NCI-H774 (cell line): ENCODE measurements at regions not wholly inside any gene's neighbourhood (a gene's known extent, or its start where the extent isn't known, plus 50 kb on each side); places are given as distances from the start of the nearest gene placed in this dataset.

Experiments used
- DNase-seq: peaks from one replicate; lab custom pipeline; 2025; lab: John Stamatoyannopoulos, UW

DNA sequence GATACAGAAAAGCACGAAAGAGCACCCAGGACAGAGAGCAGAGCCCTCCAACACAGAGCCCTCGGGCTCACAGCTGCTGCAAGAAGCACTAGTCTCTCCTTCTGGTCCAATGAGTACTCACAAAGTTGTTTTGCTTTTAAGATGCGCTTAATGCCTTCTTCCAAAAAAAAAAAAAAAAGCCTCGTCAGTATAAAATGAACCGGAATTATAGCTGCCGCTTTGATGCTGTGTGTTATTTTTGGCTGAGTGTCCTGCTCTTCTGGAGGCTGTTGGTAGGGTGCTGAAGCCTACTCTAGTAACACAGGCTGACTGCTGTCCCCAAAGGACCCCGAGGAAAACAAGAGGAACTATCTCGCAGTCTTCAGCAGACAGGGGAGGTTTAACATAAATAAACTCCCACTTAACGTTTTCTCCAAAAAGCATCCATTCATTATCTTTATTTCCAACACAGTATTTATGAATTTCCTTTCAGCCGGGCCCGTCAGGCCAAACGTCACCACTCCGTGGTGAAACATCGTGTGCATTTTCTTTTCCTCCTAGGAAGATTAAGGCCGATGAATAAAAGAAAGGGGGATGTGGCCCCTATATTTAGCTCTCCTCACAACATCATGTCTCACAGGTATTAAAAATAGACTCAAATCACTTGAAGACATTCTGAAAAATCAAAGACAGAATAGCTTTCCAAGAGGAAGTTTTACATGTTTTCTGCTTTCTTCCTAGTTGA is 213.7 kb upstream of the PPARGC1A start:
- DNase-seq: no peak

DNA sequence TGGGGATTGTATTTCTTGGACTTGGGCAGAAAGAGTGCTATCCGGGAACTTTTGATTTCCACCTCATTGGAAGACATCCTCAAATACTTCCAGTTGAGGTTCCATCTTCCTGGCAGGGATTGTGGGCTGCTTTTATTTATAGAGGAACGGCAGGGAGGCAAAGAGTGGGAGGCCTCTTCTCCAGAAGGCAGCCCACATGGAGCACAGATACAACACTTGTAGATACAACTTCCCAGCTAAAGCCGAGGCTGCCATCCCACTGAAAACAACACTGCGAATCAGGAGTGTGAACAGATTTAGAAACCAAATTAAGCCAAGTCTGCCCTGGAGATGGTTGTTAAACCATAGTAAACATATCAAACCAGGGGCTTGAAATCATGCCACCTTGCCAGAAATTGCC is 212.8 kb upstream of the PPARGC1A start:
- DNase-seq: no peak

DNA sequence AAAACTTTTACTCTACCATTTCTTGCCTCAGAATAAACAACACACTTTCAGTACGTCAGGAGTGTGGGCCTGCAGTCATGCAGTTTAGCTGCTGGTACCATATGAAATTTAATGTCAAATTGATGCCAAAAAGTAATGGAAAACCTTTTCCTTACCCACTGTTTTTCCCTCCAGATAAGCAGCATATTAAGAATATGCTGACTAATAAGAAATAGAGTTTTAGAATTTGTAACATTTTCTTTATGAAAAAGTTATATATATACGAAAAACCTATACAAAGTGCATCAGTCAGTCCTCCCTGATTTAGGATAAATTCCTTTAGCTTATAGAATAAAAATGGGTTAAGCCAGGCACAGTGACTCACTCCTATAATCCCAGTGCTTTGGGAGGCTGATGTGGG is 206.8 kb upstream of the PPARGC1A start:
- DNase-seq: no peak

DNA sequence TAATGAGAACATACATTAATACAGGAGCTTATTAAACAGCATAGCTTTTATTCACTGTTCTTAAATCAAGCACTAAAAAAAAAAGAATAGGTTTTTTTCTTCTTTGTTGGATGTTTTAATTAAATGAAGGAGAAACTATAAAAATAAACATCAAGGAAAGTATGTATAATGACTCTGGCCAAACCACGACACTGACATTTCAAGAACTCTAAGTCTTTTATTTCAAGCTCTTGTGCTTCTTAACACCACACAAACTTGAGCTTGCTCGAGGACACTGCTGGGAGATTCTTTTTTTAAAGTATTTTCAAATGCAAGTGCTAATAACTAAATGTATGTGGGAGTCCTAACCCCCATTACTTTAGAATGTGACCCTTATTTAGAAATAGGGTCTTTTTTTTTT is 204.9 kb upstream of the PPARGC1A start:
- no peak for DNase-seq

DNA sequence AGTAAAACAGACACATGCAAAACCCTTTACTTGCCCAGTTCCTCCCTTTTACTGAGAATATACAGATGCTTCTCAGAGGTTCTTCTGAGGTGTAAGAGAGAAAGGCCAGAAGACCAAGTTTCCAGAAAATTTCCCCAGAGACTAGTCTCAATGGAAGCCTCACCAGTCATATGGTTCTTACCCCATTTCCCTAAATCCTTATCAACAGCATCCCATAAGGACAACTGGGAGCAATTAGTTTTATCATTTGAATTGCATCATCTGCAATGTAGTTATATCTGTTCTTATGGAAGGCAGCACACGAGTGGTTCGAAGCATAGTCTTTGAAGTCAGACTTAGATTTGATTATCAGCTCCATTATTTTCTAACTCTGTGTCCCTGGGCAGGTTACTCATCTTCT is 203.6 kb upstream of the PPARGC1A start:
- DNase-seq: no peak

DNA sequence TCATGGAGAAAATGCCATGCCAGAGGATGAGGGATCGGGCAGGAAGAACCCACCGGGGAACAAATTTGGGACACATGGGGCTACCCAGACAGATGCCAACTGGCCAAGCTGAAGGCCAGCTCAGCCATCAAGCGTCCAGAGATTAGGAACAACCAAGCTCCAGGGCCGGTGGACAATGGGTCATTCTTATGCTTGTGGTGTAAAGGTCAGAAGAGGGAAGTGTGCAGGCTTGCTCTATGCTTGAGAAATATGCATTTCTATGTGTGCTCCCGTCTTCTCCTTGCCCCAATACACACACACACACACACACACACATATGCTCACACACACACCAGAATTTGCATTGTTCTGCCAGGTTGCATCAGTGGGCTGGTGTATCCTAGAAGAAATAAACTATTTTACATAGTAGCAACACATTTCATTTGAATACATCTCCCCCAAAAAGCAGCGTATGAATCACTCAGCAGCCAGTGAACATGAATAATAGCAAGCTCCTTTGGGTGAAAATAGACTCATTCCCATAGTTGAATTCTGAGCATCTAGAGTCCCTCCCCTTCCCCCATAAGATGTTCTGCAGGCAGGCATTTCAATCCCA is 201.9 kb upstream of the PPARGC1A start:
- no peak for DNase-seq

DNA sequence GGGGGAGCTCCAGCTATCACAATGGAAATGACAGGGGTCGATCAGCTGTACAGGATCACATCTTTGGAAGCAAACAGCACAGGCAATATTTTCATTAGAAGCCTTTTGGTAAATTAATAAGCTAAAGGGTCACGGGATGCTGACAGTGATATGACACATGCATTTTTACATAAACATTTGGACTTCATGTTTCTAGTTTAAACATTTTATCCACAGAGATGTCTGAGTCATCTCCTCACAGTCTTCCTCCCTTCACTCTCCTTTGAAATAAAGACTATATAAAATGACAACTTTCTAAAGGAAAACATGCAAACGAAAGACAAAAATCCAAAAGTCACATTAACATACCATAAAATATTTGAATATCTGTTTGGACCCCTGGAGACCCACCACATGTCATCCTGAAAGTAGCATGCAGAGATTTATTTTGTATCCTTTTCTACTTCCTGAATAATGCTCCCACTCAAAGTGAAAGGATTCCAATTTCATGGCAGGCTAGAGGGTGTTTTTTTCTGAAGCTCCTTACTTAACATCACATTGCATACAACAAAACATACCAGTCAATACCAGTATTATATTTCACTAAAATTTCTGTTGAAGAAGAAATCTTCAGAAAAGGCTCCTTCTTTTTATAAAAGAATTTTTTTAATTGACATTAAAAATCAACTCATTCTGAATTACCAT is 200.1 kb upstream of the PPARGC1A start:
- DNase-seq: no peak

DNA sequence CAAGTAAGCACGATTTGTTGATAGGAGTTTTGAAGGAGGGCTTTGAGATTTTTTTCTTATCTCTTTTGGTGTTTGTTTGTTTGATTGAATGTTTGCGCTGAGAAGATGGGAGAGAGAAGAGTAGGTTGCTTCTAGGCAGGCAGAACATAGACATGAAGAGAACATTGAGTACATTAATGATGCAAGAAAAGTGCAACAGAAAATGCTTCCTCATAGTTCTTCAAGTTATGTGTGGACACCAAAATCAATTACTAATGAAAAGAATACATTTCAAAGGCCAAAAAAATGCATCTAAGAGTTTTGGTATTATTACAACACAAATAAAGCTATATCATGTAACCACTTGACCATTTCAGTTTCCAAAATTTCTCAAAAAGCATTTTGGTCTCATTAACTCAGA is 191.0 kb upstream of the PPARGC1A start:
- no peak for DNase-seq

DNA sequence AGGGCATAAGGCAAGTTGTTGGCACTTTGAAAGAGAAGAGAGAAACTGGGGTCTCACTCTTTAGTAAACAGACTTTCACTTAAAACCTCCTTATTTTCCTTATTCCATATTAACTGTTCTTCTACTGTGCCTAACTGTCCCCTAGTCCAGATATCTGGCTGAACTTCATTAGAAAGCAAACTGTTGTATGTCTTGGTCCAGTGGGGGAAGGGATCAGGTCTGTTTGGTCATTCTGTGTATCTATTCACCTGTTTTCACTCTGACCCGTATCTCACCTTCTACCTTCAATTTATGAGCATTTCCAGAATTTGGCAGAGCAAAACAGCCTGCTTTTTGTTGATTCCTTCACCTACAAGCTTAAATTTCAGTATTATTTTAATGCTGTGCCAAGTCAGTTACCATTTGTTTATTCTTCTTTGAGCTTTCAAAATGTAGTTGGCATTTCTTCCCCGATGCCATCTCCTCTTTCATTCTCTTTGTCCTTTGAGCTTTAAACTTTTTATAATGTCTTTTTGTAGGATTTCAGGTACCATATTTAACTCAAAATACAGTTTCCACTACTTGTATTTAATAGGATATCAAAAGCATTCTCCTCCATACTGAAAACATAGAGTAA is 188.6 kb upstream of the PPARGC1A start:
- DNase-seq: no peak

DNA sequence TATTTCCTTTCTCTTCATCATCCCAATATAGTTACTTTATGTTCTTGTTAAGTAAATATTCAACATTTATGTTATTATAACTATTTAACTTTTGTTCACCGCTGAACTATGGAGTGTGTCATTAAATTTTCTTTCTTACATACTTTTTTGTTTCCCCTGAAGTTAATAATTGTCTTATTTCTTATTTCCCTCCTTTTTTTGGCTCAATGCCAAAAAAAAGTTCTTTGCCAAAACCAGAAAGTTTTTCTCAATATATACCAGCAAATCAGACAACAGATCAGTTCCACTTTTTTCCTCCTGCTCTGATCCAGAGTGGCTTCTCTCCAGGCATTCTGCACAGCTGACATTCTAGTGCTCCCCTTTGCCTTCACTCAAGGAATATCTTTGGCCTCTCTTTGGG is 187.0 kb upstream of the PPARGC1A start:
- DNase-seq: no peak

DNA sequence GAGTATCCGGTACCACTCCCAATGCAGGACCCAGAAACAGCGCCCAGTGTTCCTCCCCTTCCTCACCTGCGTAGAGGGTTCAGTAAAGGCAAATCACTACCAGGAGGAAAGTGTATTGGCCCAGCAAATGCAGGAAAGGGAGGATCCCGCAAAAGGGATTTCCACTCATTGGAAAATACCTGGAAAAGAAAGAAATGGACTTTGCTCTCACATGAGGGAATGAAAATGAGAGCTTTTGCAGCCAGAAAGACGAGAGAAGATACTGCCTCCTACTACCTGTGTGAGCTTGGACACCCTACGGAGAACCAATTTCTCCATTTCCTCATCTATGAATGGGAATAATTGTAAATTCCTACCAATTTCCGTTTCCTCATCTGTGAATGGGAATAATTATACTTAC is 184.1 kb upstream of the PPARGC1A start:
- DNase-seq: no peak

DNA sequence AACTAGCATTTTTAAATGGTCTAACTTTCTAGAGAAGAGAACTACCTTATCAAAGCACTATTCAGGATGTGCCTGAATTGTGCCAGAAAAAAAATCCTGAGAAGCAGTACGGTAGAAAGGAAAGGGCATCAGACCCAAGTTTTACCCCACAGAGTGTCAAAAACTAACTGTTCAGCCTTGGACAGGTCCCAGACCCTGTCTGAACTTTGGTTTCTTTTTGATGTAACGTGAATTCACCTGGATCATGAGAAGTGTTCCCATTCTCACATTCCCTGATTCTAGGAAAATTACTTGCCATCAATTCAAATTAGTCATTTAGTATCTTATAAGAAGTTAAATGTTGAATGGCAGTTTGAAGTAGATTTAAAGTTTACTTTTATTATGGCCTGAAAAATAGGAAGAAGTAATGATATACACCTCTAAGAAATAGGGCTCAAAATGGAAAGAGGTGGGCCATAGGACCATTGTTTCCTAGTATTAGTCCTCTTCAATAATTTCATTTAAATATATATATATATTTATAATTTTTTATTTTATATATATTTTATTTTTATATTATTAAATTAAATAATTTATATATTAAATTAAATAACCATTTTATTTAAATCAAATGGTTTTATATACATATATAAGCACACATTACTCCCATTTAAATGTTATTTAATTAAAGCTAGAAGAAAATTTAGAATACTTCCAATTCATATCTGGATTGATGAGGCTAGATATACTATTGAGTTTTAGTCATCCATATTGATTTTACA is 181.9 kb upstream of the PPARGC1A start:
- no peak for DNase-seq

DNA sequence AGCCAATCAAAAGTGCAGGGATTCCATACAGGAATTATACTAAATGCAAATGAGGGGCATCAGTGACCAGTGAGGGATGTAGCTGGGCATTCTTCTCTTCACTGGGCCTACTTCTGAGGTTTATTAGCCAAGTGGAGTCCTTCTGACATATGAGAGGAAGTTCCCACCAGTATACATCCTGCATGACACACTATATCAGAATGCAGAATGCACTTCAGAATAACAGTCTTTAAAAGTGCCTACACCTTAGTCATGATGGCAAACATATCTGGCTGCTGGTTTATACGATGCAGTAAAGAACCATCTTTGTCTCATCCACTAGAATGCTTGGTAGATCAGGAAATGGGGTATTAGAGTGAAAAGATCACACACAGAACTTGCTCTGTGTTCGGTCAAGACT is 180.3 kb upstream of the PPARGC1A start:
- DNase-seq: no peak

DNA sequence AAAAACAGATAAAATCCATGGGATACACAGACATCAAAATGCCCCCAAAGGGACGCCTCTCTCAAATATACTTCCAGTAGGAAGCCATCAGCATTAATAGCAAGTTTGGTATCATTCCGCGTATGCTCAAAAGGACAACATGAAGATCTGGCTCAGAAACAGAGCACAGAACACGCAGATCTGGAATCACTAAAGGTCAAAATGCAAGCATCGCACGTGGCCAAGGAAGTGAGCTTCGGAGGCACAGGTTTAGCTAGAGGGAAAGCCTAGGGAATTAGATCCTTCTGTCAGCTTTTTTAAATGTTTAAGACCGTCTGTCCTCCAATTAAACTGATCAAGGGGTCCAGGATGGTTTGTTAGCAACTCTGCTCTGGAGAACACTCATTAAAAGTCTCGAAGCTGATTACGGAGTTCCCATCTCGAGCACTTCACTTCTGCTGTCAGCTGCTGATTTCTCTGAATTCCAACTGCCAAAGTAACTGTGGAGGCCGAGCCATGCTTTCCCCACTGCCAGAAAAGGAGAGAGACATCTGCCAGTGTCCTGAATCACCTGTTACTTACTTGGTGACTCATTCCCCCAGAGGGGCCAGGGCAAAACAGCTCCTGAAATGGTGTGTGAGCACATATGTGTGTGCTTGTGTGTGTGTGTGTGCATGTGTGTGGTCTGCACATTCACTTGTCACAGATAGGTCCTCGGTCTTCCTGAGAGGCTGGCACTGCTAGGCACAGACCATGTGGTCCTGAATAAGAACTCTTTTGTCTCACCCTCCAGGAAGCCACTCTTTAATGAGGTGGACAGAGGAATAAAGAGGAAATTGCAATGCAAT is 177.7 kb upstream of the PPARGC1A start:
- no peak for DNase-seq

DNA sequence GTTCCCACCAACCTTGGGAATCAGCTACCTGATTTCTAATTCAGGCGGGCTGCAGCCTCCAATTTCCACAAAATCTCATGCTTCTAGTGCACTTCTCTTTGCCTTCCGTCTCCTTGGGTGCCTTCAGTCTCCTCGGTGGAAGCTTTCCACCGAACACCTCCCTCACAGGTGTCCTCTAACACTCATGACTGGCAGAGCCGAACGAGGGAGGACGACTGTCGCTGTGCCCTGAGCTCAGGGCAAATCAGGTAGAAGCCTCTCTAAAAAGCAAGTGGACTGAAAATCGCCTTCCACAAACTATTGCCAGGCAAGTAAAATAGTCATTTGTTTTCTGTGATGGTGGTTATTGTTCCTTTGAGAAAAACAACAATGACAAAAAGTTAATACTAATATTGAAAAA is 176.1 kb upstream of the PPARGC1A start:
- no peak for DNase-seq

DNA sequence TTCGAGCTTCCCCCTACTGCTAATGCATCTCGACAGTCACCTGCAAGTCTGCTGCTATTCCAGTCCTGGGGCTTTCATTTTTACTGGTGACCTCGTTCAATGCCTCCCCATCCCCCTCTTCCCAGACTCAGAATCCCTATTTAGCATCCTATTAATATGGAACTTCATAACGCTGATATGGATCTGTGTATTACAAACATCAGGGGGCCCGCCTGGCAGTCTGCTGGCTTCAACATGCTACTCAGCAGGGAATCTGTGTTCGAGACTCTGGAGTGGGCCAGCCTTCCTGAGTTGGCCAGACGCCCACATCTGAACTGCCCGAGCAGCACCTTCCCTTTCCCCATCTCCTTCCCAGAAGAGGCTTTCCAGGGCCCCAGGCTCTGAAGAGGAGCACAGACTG is 173.9 kb upstream of the PPARGC1A start:
- no peak for DNase-seq

DNA sequence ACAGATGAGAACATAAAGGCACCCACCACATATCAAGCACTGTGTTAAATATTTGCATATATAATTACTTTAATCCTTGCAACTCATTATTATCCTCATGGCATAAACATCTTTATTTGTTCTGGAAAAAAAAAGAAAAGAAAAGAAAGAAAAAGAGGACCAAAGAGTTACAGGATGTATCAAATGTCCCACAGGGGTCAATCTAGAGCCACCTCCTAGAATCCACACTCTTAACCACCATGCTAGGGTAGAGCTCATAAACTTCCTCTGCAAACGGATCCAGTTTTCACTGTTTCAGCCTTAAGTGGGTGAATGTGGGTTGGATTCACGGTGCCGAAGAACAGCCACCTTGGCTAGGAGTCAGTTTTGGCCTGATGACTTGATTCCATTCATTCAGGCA is 171.1 kb upstream of the PPARGC1A start:
- DNase-seq: no peak

DNA sequence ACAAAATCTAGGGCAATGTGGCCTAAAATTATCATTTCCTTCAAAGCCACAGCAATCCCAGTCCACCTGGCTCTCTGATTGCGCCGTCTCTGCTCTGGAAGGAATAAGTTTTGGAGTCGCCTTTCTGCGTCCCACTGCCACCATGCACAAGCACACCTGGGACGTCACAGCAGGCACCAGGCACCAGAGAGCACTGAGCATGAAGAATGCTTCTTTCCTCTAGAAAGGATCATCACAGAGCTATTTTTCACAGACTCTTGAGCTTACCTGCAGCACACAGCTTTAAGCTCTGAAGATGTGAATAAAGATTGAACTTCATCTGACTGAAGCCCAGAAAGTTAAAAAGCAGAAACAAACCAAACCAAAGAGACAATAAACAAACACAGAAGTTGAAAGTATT is 170.0 kb upstream of the PPARGC1A start:
- DNase-seq: no peak

DNA sequence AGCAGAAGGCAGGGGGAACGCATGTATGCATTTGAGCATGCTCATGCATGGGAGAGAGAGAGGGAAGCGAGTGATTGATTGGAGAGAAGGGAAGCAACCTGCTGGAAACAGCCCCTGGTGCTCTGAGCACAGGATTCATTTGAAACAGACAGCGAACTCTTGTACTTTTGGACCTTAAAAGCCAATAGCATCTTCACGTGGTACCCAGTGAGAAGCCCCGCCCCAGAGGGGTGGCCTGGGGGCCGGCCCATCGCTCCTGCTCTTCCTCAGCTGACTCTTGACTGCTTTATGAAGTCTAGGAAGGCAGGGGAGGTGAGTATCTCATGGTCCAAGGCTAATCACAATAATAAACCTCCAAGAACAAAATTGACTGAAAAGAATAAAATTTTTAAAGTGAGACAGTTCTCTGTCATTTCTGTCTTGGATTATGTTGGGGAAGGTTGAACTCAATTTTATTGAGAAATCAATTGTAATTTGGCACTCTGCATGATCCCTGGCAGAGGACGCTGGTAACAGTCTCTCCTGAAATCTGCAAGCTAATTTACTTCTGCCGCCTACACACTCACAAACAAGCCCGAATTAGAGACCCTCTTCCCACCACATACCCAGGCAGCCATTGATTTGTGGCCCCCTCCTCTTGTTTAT is 168.2 kb upstream of the PPARGC1A start:
- DNase-seq: no peak

DNA sequence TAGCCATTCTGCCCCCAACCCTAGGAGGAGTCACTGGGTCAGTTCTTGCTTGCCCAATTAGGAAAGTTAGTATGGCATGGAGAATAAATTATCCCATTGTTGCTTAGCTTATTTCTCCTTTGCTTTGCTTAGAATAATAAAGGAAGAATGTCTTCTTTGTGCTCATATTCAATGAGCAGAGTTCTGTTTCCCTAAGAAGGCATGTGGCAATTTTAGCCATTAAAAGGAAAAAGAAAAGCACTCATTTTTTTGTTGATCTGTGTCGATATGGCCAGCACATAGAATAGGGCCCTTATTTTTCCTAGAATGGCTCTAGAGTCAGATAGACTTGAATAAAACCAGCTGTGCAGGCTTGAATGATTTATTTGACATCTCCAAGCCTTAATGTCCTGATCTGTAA is 166.4 kb upstream of the PPARGC1A start:
- DNase-seq: no peak

DNA sequence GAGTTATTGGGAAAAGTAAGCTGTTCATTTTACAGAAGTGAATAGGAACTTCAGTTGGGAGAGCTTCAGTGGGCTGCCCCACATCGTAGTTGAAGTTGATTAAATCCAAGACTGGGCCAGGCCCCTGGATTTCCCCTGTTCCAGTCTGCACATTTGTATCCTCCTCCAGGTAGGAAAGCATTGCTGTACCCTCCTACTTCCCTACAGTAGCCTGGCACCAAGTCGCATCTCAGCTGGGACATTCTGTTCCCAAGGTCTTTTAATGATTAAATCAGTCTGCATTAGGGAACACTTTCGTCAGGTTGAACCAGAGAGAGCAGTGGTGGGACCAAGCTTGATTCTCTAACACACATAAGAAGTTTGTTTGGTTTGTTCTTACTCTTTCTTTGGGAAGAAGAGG is 165.8 kb upstream of the PPARGC1A start:
- no peak for DNase-seq
